SK-N-SH treated with all-trans-retinoic acid at 6 μM for 48 hours (cell line): ENCODE measurements at regions not wholly inside any gene's neighbourhood (a gene's known extent, or its start where the extent isn't known, plus 50 kb on each side); places are given as distances from the start of the nearest gene placed in this dataset.

Experiments used
- ATAC-seq: fragments of 200-7000 bp; cut with Tn5 transposase; 3 replicates; pipeline ENCODE4 v1.9.1; 2020; ENCODE audit warnings: mild to moderate bottlenecking, moderate library complexity
- ARNTL ChIP-seq: fragments of 450-650 bp; formaldehyde crosslinking; IDR thresholded peaks from 2 replicates; pipeline ENCODE4 v1.5.0; 2020; ENCODE audit warnings: low read depth, mild to moderate bottlenecking, moderate library complexity, borderline replicate concordance
- CSDC2 ChIP-seq: fragments of 250-450 bp; sonication (Bioruptor Pico); IDR thresholded peaks from 2 replicates; pipeline ENCODE4 v1.5.0; 2020; ENCODE audit warnings: mild to moderate bottlenecking, moderate library complexity
- ESRRG ChIP-seq: fragments of 250-450 bp; sonication (Bioruptor Pico); IDR thresholded peaks from 2 replicates; pipeline ENCODE4 v1.6.1; 2021; ENCODE audit warnings: mild to moderate bottlenecking
- GLIS3 ChIP-seq: fragments of 250-450 bp; sonication (Bioruptor Pico); IDR thresholded peaks from 2 replicates; pipeline ENCODE4 v1.5.0; 2020; ENCODE audit warnings: mild to moderate bottlenecking, moderate library complexity
- OSR1 ChIP-seq: fragments of 250-450 bp; sonication (Bioruptor Pico); IDR thresholded peaks from 2 replicates; pipeline ENCODE4 v1.8.0; 2022; ENCODE audit warnings: moderate library complexity, mild to moderate bottlenecking, inconsistent platforms
- RARB ChIP-seq: fragments of 250-450 bp; sonication (Bioruptor Pico); IDR thresholded peaks from 2 replicates; pipeline ENCODE4 v1.8.0; 2021; ENCODE audit warnings: mild to moderate bottlenecking, moderate library complexity
- TCF4 ChIP-seq: fragments of 250-450 bp; sonication (Bioruptor Pico); IDR thresholded peaks from 2 replicates; pipeline ENCODE4 v1.8.0; 2021; ENCODE audit warnings: mild to moderate bottlenecking, moderate library complexity, borderline replicate concordance
- TOX ChIP-seq: fragments of 250-450 bp; sonication (Bioruptor Pico); IDR thresholded peaks from 2 replicates; pipeline ENCODE4 v1.8.0; 2021; ENCODE audit warnings: mild to moderate bottlenecking, moderate library complexity, borderline replicate concordance
- ZC3H10 ChIP-seq: fragments of 250-450 bp; sonication (Bioruptor Pico); IDR thresholded peaks from 2 replicates; pipeline ENCODE4 v1.5.1; 2021; ENCODE audit warnings: mild to moderate bottlenecking, moderate library complexity
- ZFP3 ChIP-seq: fragments of 250-450 bp; sonication (Bioruptor Pico); IDR thresholded peaks from 2 replicates; pipeline ENCODE4 v1.5.0; 2020; ENCODE audit warnings: mild to moderate bottlenecking, moderate library complexity
- ZFP30 ChIP-seq: fragments of 450-650 bp; formaldehyde crosslinking; IDR thresholded peaks from 2 replicates; pipeline ENCODE4 v1.5.0; 2022; ENCODE audit warnings: mild to moderate bottlenecking, moderate library complexity
- ZNF565 ChIP-seq: fragments of 450-650 bp; formaldehyde crosslinking; conservative IDR thresholded peaks from 2 replicates; pipeline ENCODE4 v1.5.0; 2020; ENCODE audit warnings: low read depth, mild to moderate bottlenecking, moderate library complexity
- ZNF70 ChIP-seq: fragments of 450-650 bp; formaldehyde crosslinking; IDR thresholded peaks from 2 replicates; pipeline ENCODE4 v1.5.0; 2020; ENCODE audit warnings: mild to moderate bottlenecking, moderate library complexity
- ZNF8 ChIP-seq: fragments of 450-650 bp; formaldehyde crosslinking; IDR thresholded peaks from 2 replicates; pipeline ENCODE4 v1.5.0; 2020; ENCODE audit warnings: mild to moderate bottlenecking, moderate library complexity
- TF ChIP-seq, protein P1 (sequence below): fragments of 250-450 bp; sonication (Bioruptor Pico); IDR thresholded peaks from 2 replicates; pipeline ENCODE4 v1.5.0; 2020; ENCODE audit warnings: mild to moderate bottlenecking, moderate library complexity
- TF ChIP-seq, protein P2 (sequence below): fragments of 250-450 bp; sonication (Bioruptor Pico); IDR thresholded peaks from 2 replicates; pipeline ENCODE4 v1.8.0; 2021; ENCODE audit warnings: low read depth, mild to moderate bottlenecking, moderate library complexity, borderline replicate concordance
- TF ChIP-seq, protein P3 (sequence below): fragments of 250-450 bp; sonication (Bioruptor Pico); IDR thresholded peaks from 2 replicates; pipeline ENCODE4 v1.8.0; 2020; ENCODE audit warnings: mild to moderate bottlenecking, moderate library complexity, borderline replicate concordance
- TF ChIP-seq, protein P4 (sequence below): fragments of 250-450 bp; sonication (Bioruptor Pico); IDR thresholded peaks from 2 replicates; pipeline ENCODE4 v1.5.1; 2021; ENCODE audit warnings: mild to moderate bottlenecking, moderate library complexity
- TF ChIP-seq, protein P5 (sequence below): fragments of 250-450 bp; sonication (Bioruptor Pico); IDR thresholded peaks from 2 replicates; pipeline ENCODE4 v1.5.1; 2020; ENCODE audit warnings: low read depth, mild to moderate bottlenecking, moderate library complexity

DNA sequence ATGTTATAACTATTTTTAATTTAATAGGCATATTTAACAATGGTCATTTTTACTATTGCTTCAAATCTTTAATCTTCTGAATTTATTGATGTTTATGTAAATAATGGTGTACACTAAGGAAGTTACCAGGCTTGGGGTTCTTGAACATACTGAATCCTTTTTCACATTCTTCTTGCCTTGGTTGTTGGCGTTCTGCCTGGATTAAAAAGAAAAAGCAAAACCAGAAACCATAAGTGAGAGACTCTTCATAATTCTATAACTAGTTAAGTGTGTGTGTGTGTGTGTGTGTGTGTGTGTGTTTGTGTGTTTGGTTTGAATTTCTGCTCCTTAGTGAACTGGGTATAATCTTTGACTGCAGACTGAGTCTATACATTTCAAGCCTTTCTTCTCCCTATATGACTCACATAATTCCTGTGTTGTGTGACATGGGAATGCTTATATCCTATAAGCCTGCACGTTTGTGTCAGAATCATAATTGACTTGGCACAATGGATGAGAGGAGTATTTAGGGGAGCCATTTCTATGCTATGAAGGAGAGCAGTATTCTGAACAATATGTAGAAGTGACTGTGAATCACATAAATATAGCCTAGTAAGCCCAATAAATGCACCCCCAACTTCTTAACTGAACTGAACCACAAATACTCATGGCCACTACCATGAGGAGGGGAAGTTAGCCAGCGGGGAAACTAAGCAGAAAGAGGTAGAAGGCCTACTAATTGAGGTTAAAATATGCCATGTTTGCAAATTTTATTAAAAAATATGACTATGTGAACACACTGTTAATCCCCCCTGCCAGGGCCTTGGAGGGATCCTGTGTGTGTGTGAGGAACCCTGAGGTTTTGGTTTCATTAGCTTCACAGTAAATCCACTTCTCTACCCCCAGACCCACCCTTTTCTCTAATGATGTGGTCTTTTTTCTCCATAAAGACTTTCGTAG, 425.5 kb downstream of the BCKDHB start:
- no peak for ATAC-seq
- TF ChIP-seq ZFP30 (CRISPR knock-in tag): no peak
- TF ChIP-seq ARNTL: no peak
- TF ChIP-seq, protein P1, sequence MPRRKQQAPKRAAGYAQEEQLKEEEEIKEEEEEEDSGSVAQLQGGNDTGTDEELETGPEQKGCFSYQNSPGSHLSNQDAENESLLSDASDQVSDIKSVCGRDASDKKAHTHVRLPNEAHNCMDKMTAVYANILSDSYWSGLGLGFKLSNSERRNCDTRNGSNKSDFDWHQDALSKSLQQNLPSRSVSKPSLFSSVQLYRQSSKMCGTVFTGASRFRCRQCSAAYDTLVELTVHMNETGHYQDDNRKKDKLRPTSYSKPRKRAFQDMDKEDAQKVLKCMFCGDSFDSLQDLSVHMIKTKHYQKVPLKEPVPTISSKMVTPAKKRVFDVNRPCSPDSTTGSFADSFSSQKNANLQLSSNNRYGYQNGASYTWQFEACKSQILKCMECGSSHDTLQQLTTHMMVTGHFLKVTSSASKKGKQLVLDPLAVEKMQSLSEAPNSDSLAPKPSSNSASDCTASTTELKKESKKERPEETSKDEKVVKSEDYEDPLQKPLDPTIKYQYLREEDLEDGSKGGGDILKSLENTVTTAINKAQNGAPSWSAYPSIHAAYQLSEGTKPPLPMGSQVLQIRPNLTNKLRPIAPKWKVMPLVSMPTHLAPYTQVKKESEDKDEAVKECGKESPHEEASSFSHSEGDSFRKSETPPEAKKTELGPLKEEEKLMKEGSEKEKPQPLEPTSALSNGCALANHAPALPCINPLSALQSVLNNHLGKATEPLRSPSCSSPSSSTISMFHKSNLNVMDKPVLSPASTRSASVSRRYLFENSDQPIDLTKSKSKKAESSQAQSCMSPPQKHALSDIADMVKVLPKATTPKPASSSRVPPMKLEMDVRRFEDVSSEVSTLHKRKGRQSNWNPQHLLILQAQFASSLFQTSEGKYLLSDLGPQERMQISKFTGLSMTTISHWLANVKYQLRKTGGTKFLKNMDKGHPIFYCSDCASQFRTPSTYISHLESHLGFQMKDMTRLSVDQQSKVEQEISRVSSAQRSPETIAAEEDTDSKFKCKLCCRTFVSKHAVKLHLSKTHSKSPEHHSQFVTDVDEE (CRISPR knock-in tag): no peak
- no peak for TF ChIP-seq ESRRG
- no peak for TF ChIP-seq ZNF8 (CRISPR knock-in tag)
- TF ChIP-seq, protein P2, sequence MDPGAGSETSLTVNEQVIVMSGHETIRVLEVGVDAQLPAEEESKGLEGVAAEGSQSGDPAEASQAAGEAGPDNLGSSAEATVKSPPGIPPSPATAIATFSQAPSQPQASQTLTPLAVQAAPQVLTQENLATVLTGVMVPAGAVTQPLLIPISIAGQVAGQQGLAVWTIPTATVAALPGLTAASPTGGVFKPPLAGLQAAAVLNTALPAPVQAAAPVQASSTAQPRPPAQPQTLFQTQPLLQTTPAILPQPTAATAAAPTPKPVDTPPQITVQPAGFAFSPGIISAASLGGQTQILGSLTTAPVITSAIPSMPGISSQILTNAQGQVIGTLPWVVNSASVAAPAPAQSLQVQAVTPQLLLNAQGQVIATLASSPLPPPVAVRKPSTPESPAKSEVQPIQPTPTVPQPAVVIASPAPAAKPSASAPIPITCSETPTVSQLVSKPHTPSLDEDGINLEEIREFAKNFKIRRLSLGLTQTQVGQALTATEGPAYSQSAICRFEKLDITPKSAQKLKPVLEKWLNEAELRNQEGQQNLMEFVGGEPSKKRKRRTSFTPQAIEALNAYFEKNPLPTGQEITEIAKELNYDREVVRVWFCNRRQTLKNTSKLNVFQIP (CRISPR knock-in tag): no peak
- no peak for TF ChIP-seq ZNF70 (CRISPR knock-in tag)
- TF ChIP-seq, protein P3, sequence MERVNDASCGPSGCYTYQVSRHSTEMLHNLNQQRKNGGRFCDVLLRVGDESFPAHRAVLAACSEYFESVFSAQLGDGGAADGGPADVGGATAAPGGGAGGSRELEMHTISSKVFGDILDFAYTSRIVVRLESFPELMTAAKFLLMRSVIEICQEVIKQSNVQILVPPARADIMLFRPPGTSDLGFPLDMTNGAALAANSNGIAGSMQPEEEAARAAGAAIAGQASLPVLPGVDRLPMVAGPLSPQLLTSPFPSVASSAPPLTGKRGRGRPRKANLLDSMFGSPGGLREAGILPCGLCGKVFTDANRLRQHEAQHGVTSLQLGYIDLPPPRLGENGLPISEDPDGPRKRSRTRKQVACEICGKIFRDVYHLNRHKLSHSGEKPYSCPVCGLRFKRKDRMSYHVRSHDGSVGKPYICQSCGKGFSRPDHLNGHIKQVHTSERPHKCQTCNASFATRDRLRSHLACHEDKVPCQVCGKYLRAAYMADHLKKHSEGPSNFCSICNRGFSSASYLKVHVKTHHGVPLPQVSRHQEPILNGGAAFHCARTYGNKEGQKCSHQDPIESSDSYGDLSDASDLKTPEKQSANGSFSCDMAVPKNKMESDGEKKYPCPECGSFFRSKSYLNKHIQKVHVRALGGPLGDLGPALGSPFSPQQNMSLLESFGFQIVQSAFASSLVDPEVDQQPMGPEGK (CRISPR knock-in tag): no peak
- TF ChIP-seq ZNF565 (CRISPR knock-in tag): no peak
- TF ChIP-seq RARB: no peak
- TF ChIP-seq GLIS3 (CRISPR knock-in tag): no peak
- TF ChIP-seq, protein P4, sequence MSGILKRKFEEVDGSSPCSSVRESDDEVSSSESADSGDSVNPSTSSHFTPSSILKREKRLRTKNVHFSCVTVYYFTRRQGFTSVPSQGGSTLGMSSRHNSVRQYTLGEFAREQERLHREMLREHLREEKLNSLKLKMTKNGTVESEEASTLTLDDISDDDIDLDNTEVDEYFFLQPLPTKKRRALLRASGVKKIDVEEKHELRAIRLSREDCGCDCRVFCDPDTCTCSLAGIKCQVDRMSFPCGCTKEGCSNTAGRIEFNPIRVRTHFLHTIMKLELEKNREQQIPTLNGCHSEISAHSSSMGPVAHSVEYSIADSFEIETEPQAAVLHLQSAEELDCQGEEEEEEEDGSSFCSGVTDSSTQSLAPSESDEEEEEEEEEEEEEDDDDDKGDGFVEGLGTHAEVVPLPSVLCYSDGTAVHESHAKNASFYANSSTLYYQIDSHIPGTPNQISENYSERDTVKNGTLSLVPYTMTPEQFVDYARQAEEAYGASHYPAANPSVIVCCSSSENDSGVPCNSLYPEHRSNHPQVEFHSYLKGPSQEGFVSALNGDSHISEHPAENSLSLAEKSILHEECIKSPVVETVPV: no peak
- TF ChIP-seq, protein P5, sequence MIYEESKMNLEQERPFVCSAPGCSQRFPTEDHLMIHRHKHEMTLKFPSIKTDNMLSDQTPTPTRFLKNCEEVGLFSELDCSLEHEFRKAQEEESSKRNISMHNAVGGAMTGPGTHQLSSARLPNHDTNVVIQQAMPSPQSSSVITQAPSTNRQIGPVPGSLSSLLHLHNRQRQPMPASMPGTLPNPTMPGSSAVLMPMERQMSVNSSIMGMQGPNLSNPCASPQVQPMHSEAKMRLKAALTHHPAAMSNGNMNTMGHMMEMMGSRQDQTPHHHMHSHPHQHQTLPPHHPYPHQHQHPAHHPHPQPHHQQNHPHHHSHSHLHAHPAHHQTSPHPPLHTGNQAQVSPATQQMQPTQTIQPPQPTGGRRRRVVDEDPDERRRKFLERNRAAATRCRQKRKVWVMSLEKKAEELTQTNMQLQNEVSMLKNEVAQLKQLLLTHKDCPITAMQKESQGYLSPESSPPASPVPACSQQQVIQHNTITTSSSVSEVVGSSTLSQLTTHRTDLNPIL (CRISPR knock-in tag): no peak
- no peak for TF ChIP-seq OSR1 (CRISPR knock-in tag)
- TF ChIP-seq TOX: no peak
- TF ChIP-seq ZC3H10: no peak

DNA sequence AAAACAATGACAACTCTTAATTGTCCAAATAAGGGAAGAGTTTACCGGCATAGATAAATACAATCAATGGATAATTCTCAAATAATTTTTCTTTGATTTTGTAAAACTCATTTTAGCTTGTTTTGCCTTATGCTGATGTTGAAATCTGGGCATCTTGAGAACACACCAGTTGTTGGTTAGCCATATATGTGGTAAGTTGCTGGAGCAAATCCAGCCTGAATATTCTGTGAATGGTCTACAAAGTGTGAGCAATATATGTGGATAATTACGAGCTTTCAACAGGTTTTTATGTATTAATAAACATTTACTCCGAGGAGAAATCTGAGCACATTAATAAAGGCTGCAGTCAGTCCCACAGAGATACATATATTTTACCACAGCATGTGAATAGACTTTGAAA, 423.6 kb downstream of the BCKDHB start:
- no peak for TF ChIP-seq ZFP30 (CRISPR knock-in tag)
- TF ChIP-seq, protein P5 (CRISPR knock-in tag): no peak
- TF ChIP-seq TCF4 (CRISPR knock-in tag): no peak
- TF ChIP-seq RARB: no peak
- TF ChIP-seq, protein P2 (CRISPR knock-in tag): no peak
- no peak for TF ChIP-seq ZNF8 (CRISPR knock-in tag)
- TF ChIP-seq ZC3H10: no peak
- TF ChIP-seq OSR1 (CRISPR knock-in tag): no peak
- TF ChIP-seq GLIS3 (CRISPR knock-in tag): no peak
- TF ChIP-seq ZNF565 (CRISPR knock-in tag): no peak
- TF ChIP-seq, protein P3 (CRISPR knock-in tag): no peak
- no peak for TF ChIP-seq CSDC2
- TF ChIP-seq ARNTL: no peak
- no peak for TF ChIP-seq ZFP3 (CRISPR knock-in tag)
- no peak for ATAC-seq
